T-helper 1 cell treated with Interleukin-12 subunit alpha and Interleukin-12 subunit beta and Interleukin-4 antibody, amounts not matched to agents 30 ng/mL and 1 ng/mL, for 36 hours (primary cell): ENCODE measurements at regions not wholly inside any gene's neighbourhood (a gene's known extent, or its start where the extent isn't known, plus 50 kb on each side); places are given as distances from the start of the nearest gene placed in this dataset.

Source experiments
- intact Hi-C: fragments of 100-400 bp; cut with micrococcal nuclease; formaldehyde crosslinking; loops from one replicate; pipeline ENCODE4 v1.15.1; 2024

GRCh38 chr18:14031053-14031452, 101.2 kb downstream of the ZNF519 start:
- intact Hi-C loops = no loop called here

GRCh38 chr18:14029512-14029911, 102.7 kb downstream of the ZNF519 start:
- intact Hi-C loops = no loop called here

GRCh38 chr18:14026199-14026598, 106.0 kb downstream of the ZNF519 start:
- intact Hi-C loops = loop anchor here (2.0 kb wide), 1 partner anchor 15 kb away; no protein-coding TSS in a partner anchor

GRCh38 chr18:14025306-14025940, 106.8 kb downstream of the ZNF519 start:
- intact Hi-C loops = no loop called here

GRCh38 chr18:14015416-14015815, 100.1 kb upstream of the MC2R start:
- intact Hi-C loops = no loop called here

GRCh38 chr18:14014456-14014855, 99.1 kb upstream of the MC2R start:
- intact Hi-C loops = no loop called here

- intact Hi-C loops = loop anchor here (10.0 kb wide), 1 partner anchor 56 kb away; no protein-coding TSS in a partner anchor
These were observed 85.5 kb upstream of the MC2R start for GRCh38 chr18:14000884-14001283.

GRCh38 chr18:13999231-13999630, 83.9 kb upstream of the MC2R start:
- intact Hi-C loops = no loop called here

GRCh38 chr18:13998571-13998970, 83.2 kb upstream of the MC2R start:
- intact Hi-C loops = no loop called here

GRCh38 chr18:13993730-13994129, 78.4 kb upstream of the MC2R start:
- intact Hi-C loops = no loop called here

GRCh38 chr18:13992826-13993540, 77.6 kb upstream of the MC2R start:
- intact Hi-C loops = no loop called here

GRCh38 chr18:13989199-13989598, 73.9 kb upstream of the MC2R start:
- intact Hi-C loops = no loop called here

GRCh38 chr18:13987956-13988355, 72.6 kb upstream of the MC2R start:
- intact Hi-C loops = no loop called here

- intact Hi-C loops = no loop called here
These were observed 68.7 kb upstream of the MC2R start for GRCh38 chr18:13984080-13984479.

GRCh38 chr18:13983506-13983905, 68.2 kb upstream of the MC2R start:
- intact Hi-C loops = no loop called here

- intact Hi-C loops = no loop called here
These were observed 66.8 kb upstream of the MC2R start for GRCh38 chr18:13982126-13982525.

GRCh38 chr18:13973061-13973575, 57.8 kb upstream of the MC2R start:
- intact Hi-C loops = no loop called here
